GM12864 (cell line): ENCODE measurements at regions not wholly inside any gene's neighbourhood (a gene's known extent, or its start where the extent isn't known, plus 50 kb on each side); places are given as distances from the start of the nearest gene placed in this dataset.

Experiments used
- DNase-seq: peaks from one replicate; pipeline ENCODE4 v3.0.0-alpha.2; 2011; ENCODE audit warnings: low read depth
- H3K4me3 ChIP-seq: 2 replicates; pipeline ENCODE4 v1.5.1; 2011; ENCODE audit warnings: mild to moderate bottlenecking, low read depth, low read length, control low read depth
- CTCF ChIP-seq: IDR thresholded peaks from 2 replicates; pipeline ENCODE4 v1.5.1; 2011; ENCODE audit warnings: low read depth, mild to moderate bottlenecking, moderate library complexity, low read length, control low read depth, inconsistent platforms; ENCODE audit errors: missing control alignments

DNA sequence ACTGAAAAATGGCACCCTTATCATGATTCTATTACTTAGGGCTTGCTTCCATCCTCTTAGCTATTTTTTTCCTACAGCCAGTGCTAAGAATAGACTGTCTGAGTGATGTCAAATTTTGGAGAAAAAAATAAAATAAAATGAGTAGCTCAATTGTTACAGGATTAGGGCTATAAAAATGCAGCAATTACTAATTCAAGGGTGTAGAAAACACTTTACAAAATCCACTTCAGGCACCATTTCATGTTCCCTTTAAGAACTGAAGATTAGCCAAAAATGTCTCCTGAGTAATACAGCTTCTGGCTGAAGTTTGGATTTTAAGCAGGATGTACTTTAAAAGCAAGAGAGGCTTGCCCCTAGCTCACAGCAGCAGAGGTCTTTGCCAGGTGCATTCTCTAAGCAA lies 240.5 kb upstream of the IRX1 start:
- no peak for DNase-seq
- H3K4me3 ChIP-seq: no peak overlapping the region
- TF ChIP-seq CTCF: no peak

GRCh38 chr5:3354606-3355005 lies 241.0 kb upstream of the IRX1 start:
- H3K4me3 ChIP-seq: no peak overlapping the region
- TF ChIP-seq CTCF: no peak
- DNase-seq: no peak

DNA sequence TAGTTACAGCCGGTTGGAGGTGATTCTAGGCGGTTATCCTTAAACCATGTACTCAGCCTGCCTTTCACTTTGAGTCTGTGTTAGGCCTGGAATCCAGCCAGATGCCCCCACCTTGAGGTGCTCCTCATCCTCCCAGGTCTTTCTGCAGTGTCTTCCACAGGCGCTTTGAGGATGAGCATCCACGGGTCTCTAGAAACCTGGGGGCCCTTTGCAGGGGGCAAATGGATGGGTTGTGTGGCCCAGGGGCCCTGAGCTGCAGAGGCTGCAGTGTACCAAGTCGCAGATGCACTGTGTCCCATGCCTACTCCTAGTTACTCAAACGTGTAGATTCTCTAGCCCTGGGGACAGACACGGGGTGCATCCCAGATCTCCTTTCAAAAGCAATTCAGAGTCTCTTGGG lies 242.1 kb upstream of the IRX1 start:
- TF ChIP-seq CTCF: no peak
- H3K4me3 ChIP-seq: no peak overlapping the region
- no peak for DNase-seq

DNA sequence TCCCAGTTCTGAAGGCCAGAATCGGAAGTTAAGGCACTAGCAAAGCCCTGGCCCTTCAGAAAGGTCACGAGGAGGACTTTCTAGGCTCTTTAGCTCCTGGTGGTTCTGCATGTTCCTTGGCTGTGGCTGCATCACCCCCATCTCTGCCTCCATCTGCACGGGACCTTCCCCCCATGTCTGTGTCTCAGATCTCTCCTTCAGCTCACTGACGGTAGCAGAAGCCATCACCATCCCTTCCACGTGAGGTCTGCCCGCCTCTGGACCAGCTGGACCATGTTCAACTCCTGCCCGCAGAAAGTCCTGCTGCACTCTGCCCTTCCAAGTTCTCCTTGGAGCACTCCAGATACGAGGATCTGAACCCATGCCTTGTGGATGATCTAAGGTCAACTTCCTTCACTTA lies 242.9 kb upstream of the IRX1 start:
- TF ChIP-seq CTCF: no peak
- no peak for DNase-seq
- no peak overlapping the region for H3K4me3 ChIP-seq

- no peak overlapping the region for H3K4me3 ChIP-seq
- no peak for TF ChIP-seq CTCF
- DNase-seq: no peak
Measured at GRCh38 chr5:3351581-3352442, 243.8 kb upstream of the IRX1 start.

DNA sequence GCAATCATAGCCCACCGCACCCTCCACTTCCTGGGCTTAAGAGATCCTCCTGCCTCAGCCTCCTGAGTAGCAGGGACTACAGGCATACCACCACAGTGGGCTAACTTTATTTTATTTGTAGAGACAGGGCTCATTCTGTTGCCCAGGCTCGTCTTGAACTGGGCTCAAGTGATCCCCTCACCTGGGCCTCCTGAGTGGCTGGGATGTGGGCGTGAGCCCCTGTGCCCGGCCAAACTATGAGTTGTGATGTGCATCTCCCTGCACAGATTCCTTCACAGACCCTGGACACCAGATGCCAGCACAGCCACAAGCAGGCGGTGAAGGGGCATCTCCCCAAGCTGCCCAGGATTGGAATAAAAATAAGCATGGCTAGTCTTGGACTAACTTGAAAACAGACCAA lies 244.9 kb upstream of the IRX1 start:
- H3K4me3 ChIP-seq: no peak overlapping the region
- no peak for DNase-seq
- TF ChIP-seq CTCF: no peak
